ENCODE measurements at regions not wholly inside any gene's neighbourhood (a gene's known extent, or its start where the extent isn't known, plus 50 kb on each side); places are given as distances from the start of the nearest gene placed in this dataset.

DNA sequence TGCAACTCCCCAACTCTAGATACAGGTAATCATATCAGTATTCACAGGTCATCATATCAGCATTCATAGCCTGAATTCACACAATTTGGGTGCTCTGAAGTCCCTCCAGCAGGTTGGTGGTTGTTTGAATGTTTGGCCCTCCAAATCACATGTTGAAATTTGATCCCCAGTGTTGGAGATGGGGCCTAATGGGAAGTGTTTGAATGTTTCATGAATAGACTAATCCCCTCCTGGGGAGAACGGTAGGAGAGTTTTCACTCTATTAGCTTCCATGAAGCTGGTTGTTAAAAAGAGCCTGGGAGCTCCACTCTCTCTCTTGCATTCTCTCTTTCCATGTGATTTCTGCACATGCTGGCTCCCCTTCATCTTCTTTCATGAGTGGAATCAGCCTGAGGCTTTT, 288.6 kb upstream of the PCDH9 start:
- TF ChIP-seq, protein P1, sequence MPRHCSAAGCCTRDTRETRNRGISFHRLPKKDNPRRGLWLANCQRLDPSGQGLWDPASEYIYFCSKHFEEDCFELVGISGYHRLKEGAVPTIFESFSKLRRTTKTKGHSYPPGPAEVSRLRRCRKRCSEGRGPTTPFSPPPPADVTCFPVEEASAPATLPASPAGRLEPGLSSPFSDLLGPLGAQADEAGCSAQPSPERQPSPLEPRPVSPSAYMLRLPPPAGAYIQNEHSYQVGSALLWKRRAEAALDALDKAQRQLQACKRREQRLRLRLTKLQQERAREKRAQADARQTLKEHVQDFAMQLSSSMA (CRISPR knock-in tag; IDR thresholded peaks at IDR 0.05), result no peak
- TF ChIP-seq, protein P2, sequence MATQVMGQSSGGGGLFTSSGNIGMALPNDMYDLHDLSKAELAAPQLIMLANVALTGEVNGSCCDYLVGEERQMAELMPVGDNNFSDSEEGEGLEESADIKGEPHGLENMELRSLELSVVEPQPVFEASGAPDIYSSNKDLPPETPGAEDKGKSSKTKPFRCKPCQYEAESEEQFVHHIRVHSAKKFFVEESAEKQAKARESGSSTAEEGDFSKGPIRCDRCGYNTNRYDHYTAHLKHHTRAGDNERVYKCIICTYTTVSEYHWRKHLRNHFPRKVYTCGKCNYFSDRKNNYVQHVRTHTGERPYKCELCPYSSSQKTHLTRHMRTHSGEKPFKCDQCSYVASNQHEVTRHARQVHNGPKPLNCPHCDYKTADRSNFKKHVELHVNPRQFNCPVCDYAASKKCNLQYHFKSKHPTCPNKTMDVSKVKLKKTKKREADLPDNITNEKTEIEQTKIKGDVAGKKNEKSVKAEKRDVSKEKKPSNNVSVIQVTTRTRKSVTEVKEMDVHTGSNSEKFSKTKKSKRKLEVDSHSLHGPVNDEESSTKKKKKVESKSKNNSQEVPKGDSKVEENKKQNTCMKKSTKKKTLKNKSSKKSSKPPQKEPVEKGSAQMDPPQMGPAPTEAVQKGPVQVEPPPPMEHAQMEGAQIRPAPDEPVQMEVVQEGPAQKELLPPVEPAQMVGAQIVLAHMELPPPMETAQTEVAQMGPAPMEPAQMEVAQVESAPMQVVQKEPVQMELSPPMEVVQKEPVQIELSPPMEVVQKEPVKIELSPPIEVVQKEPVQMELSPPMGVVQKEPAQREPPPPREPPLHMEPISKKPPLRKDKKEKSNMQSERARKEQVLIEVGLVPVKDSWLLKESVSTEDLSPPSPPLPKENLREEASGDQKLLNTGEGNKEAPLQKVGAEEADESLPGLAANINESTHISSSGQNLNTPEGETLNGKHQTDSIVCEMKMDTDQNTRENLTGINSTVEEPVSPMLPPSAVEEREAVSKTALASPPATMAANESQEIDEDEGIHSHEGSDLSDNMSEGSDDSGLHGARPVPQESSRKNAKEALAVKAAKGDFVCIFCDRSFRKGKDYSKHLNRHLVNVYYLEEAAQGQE (IDR thresholded peaks at IDR 0.05; ENCODE audit: borderline replicate concordance), result no peak
- TF ChIP-seq, protein P2 (CRISPR knock-in tag; IDR thresholded peaks at IDR 0.05; ENCODE audit: low read depth), result no peak

All from K562 (cell line).